ENCODE measurements at regions not wholly inside any gene's neighbourhood (a gene's known extent, or its start where the extent isn't known, plus 50 kb on each side); places are given as distances from the start of the nearest gene placed in this dataset.

GRCh38 chr4:165597581-165598480 lies 219.0 kb downstream of the CPE start:
- Histone ChIP-seq H2AFZ (ENCODE audit: low read depth, low read length) (no peak overlapping the region), H3K4me2 (ENCODE audit: low read length) (no peak overlapping the region), H3F3A (ENCODE audit: insufficient read depth, low read length, poor library complexity, severe bottlenecking) (no peaks in the 10 kb centered on the region), H3K36me3 (ENCODE audit: insufficient read depth, low read length) (no peaks in the 10 kb centered on the region), H3K9me2 (ENCODE audit: insufficient read depth, low read length) (no peaks in the 10 kb centered on the region), H3K27ac (ENCODE audit: low read length) (no peak overlapping the region), H3K4me3 (ENCODE audit: low read length) (no peak overlapping the region), H3K27me3 (ENCODE audit: insufficient read depth, low read depth, low read length) (no peaks in the 10 kb centered on the region), H3K9me3 (ENCODE audit: low read length) (no peaks in the 10 kb centered on the region), H3K79me2 (replicated peaks; ENCODE audit: insufficient read depth, low read length) (no peaks in the 10 kb centered on the region), H3K9ac (ENCODE audit: low read length) (no peak overlapping the region), H4K20me1 (ENCODE audit: insufficient read depth) (no peaks in the 10 kb centered on the region)
- TF ChIP-seq TAF1 (IDR thresholded peaks at IDR 0.05; ENCODE audit: low read depth) (no peak), POLR2AphosphoS5 (IDR thresholded peaks at IDR 0.05) (no peak), EZH2 (IDR thresholded peaks at IDR 0.05; ENCODE audit: borderline replicate concordance, insufficient read depth, low read length, poor library complexity, severe bottlenecking) (no peak), MXI1 (conservative IDR thresholded peaks at IDR 0.05; ENCODE audit: poor library complexity, severe bottlenecking) (no peak), EP300 (conservative IDR thresholded peaks at IDR 0.05; ENCODE audit: poor library complexity, severe bottlenecking) (no peak), RAD21 (conservative IDR thresholded peaks at IDR 0.05) (no peak), SMC3 (conservative IDR thresholded peaks at IDR 0.05; ENCODE audit: poor library complexity) (no peak)
- TF ChIP-seq, protein P1, sequence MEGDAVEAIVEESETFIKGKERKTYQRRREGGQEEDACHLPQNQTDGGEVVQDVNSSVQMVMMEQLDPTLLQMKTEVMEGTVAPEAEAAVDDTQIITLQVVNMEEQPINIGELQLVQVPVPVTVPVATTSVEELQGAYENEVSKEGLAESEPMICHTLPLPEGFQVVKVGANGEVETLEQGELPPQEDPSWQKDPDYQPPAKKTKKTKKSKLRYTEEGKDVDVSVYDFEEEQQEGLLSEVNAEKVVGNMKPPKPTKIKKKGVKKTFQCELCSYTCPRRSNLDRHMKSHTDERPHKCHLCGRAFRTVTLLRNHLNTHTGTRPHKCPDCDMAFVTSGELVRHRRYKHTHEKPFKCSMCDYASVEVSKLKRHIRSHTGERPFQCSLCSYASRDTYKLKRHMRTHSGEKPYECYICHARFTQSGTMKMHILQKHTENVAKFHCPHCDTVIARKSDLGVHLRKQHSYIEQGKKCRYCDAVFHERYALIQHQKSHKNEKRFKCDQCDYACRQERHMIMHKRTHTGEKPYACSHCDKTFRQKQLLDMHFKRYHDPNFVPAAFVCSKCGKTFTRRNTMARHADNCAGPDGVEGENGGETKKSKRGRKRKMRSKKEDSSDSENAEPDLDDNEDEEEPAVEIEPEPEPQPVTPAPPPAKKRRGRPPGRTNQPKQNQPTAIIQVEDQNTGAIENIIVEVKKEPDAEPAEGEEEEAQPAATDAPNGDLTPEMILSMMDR (IDR thresholded peaks at IDR 0.05; ENCODE audit: poor library complexity, severe bottlenecking): no peak
- TF ChIP-seq, protein P2, sequence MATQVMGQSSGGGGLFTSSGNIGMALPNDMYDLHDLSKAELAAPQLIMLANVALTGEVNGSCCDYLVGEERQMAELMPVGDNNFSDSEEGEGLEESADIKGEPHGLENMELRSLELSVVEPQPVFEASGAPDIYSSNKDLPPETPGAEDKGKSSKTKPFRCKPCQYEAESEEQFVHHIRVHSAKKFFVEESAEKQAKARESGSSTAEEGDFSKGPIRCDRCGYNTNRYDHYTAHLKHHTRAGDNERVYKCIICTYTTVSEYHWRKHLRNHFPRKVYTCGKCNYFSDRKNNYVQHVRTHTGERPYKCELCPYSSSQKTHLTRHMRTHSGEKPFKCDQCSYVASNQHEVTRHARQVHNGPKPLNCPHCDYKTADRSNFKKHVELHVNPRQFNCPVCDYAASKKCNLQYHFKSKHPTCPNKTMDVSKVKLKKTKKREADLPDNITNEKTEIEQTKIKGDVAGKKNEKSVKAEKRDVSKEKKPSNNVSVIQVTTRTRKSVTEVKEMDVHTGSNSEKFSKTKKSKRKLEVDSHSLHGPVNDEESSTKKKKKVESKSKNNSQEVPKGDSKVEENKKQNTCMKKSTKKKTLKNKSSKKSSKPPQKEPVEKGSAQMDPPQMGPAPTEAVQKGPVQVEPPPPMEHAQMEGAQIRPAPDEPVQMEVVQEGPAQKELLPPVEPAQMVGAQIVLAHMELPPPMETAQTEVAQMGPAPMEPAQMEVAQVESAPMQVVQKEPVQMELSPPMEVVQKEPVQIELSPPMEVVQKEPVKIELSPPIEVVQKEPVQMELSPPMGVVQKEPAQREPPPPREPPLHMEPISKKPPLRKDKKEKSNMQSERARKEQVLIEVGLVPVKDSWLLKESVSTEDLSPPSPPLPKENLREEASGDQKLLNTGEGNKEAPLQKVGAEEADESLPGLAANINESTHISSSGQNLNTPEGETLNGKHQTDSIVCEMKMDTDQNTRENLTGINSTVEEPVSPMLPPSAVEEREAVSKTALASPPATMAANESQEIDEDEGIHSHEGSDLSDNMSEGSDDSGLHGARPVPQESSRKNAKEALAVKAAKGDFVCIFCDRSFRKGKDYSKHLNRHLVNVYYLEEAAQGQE (IDR thresholded peaks at IDR 0.05; ENCODE audit: borderline replicate concordance): no peak

GRCh38 chr4:165600959-165601683 lies 222.3 kb downstream of the CPE start:
- H3K4me3 ChIP-seq (ENCODE audit: low read length): no peak overlapping the region
- H3K4me2 ChIP-seq (ENCODE audit: low read length): no peak overlapping the region
- no peaks in the 10 kb centered on the region for H3K36me3 ChIP-seq (ENCODE audit: insufficient read depth, low read length)
- no peaks in the 10 kb centered on the region for H3K27me3 ChIP-seq (ENCODE audit: insufficient read depth, low read depth, low read length)
- no peak overlapping the region for H3K27ac ChIP-seq (ENCODE audit: low read length)
- H3K79me2 ChIP-seq (replicated peaks; ENCODE audit: insufficient read depth, low read length): no peaks in the 10 kb centered on the region
- no peak overlapping the region for H3K9ac ChIP-seq (ENCODE audit: low read length)
- H3F3A ChIP-seq (ENCODE audit: insufficient read depth, low read length, poor library complexity, severe bottlenecking): no peaks in the 10 kb centered on the region
- H4K20me1 ChIP-seq (ENCODE audit: insufficient read depth): no peaks in the 10 kb centered on the region
- no peaks in the 10 kb centered on the region for H3K9me2 ChIP-seq (ENCODE audit: insufficient read depth, low read length)
- H3K9me3 ChIP-seq (ENCODE audit: low read length): no peaks in the 10 kb centered on the region
- no peak for TF ChIP-seq EP300 (conservative IDR thresholded peaks at IDR 0.05; ENCODE audit: poor library complexity, severe bottlenecking)
- H2AFZ ChIP-seq (ENCODE audit: low read depth, low read length): no peak overlapping the region
